ENCODE measurements at regions not wholly inside any gene's neighbourhood (a gene's known extent, or its start where the extent isn't known, plus 50 kb on each side); places are given as distances from the start of the nearest gene placed in this dataset.

DNA sequence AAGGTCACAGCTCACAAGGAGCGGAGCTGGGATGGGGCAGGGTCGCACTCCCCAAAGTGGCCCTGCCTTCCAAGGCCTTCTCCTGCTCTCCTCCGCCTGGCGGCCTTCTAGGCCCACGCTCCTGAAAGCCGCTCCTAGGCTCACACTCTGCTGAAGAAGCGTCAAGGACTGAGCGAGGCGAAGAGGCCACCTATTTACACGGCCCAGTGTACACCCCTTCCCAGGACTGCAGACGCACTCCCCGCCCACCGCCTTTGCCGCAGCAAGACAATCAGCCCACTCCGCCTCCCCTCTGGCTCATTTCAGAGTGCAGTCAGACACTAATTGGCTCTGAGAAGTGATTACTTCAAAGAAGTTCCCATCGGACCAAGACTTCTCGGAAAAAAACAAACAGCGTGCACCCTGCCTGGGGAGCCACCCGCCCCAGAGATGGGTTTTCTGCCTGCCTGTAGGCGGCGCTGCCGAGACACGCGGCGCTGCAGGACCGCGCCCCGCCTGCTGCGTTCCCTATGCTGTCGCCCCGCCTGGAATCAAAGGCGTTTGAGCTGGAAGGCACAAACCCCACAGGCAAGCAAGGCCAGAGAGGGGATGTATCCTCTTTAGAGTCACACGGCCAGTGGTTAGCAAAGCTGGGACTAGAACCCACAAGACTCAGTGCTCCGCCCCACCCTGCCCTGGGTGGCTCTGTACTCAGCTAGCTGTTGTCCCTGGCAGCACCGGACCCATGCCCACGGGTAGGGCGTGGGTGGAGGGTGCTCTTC lies 414.8 kb downstream of the BUD13 start:
- ATAC-seq (no peak), DNase-seq (ENCODE audit: low spot score) (no peak), FAIRE-seq (no peak)
- 89% methylated on average over 29 of the region's 37 CpGs for WGBS (ENCODE audit: low lambda C conversion rate)
- no peak overlapping the region for H3K4me3 ChIP-seq (replicated peaks in 1 of 3; ENCODE audit: insufficient read depth in 1 of 3, low read depth in 2 of 3, low read length in 3 of 3)
- CTCF ChIA-PET (ENCODE audit: low intra/inter-chr PET ratio, low total read pairs): no interaction called here
- no peak overlapping the region for H2AFZ ChIP-seq (ENCODE audit: low read length)
- H3K4me1 ChIP-seq (ENCODE audit: insufficient read depth, low read length): peaks cover 13% of the 10 kb centered on the region; the same call in 1 of the 2 replicates
- in situ Hi-C loops (cut with HindIII; ENCODE audit: extremely low pct_ligation_motif_present, low pct_unique_long_range_greater_than_20kb) (no loop called here), intact Hi-C loops (cut with micrococcal nuclease; ENCODE audit: unreplicated experiment) (no loop called here)
- H4K20me1 ChIP-seq (ENCODE audit: insufficient read depth, low read length): no peaks in the 10 kb centered on the region
- no peaks in the 10 kb centered on the region; a peak in 1 of 5 replicates for H3K27me3 ChIP-seq (ENCODE audit: control insufficient read depth in 1 of 2, insufficient read depth in 2 of 2, low read length in 2 of 2)
- no peak overlapping the region for H3K27ac ChIP-seq (ENCODE audit: extremely low read length, insufficient read depth, low read length)
- BruUV-seq (replicated peaks): no TSS peak
- H3K79me2 ChIP-seq (ENCODE audit: insufficient read depth, low read length): no peaks in the 10 kb centered on the region
- TF ChIP-seq, protein P1, sequence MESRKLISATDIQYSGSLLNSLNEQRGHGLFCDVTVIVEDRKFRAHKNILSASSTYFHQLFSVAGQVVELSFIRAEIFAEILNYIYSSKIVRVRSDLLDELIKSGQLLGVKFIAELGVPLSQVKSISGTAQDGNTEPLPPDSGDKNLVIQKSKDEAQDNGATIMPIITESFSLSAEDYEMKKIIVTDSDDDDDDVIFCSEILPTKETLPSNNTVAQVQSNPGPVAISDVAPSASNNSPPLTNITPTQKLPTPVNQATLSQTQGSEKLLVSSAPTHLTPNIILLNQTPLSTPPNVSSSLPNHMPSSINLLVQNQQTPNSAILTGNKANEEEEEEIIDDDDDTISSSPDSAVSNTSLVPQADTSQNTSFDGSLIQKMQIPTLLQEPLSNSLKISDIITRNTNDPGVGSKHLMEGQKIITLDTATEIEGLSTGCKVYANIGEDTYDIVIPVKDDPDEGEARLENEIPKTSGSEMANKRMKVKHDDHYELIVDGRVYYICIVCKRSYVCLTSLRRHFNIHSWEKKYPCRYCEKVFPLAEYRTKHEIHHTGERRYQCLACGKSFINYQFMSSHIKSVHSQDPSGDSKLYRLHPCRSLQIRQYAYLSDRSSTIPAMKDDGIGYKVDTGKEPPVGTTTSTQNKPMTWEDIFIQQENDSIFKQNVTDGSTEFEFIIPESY (CRISPR knock-in tag; IDR thresholded peaks at IDR 0.05): peak; percentile 71; the same call in 1 of the 2 replicates
- TF ChIP-seq, protein P2, sequence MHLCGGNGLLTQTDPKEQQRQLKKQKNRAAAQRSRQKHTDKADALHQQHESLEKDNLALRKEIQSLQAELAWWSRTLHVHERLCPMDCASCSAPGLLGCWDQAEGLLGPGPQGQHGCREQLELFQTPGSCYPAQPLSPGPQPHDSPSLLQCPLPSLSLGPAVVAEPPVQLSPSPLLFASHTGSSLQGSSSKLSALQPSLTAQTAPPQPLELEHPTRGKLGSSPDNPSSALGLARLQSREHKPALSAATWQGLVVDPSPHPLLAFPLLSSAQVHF (CRISPR knock-in tag; IDR thresholded peaks at IDR 0.05): no peak
- TF ChIP-seq, protein P3, sequence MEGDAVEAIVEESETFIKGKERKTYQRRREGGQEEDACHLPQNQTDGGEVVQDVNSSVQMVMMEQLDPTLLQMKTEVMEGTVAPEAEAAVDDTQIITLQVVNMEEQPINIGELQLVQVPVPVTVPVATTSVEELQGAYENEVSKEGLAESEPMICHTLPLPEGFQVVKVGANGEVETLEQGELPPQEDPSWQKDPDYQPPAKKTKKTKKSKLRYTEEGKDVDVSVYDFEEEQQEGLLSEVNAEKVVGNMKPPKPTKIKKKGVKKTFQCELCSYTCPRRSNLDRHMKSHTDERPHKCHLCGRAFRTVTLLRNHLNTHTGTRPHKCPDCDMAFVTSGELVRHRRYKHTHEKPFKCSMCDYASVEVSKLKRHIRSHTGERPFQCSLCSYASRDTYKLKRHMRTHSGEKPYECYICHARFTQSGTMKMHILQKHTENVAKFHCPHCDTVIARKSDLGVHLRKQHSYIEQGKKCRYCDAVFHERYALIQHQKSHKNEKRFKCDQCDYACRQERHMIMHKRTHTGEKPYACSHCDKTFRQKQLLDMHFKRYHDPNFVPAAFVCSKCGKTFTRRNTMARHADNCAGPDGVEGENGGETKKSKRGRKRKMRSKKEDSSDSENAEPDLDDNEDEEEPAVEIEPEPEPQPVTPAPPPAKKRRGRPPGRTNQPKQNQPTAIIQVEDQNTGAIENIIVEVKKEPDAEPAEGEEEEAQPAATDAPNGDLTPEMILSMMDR (CRISPR knock-in tag; IDR thresholded peaks at IDR 0.05): peak; percentile 22; the same call in 1 of the 2 replicates
- peak; percentile 26 for TF ChIP-seq STAG1 (CRISPR knock-in tag; IDR thresholded peaks at IDR 0.05)
- no peaks in the 10 kb centered on the region for H3K9me3 ChIP-seq (ENCODE audit: low read length)
- no peak overlapping the region for H3K4me2 ChIP-seq (ENCODE audit: low read depth, low read length)
- H3K9ac ChIP-seq (ENCODE audit: insufficient read depth, low read depth, low read length): no peak overlapping the region
- H3K36me3 ChIP-seq (replicated peaks in 1 of 2; ENCODE audit: control insufficient read depth in 1 of 2, insufficient read depth in 2 of 2, low read length in 2 of 2): no peaks in the 10 kb centered on the region
- POLR2A ChIA-PET: no interaction called here

Data from HepG2 (cell line).